ENCODE measurements at regions not wholly inside any gene's neighbourhood (a gene's known extent, or its start where the extent isn't known, plus 50 kb on each side); places are given as distances from the start of the nearest gene placed in this dataset.

GRCh38 chr4:164540987-164541386, 212.9 kb upstream of the SMIM31 start:
- TF ChIP-seq CTCF (IDR thresholded peaks at IDR 0.05) (no peak), POLR2A (IDR thresholded peaks at IDR 0.05) (no peak)
